GM23338 (cell line): ENCODE measurements at regions not wholly inside any gene's neighbourhood (a gene's known extent, or its start where the extent isn't known, plus 50 kb on each side); places are given as distances from the start of the nearest gene placed in this dataset.

Source experiments
- ATAC-seq: fragments of 200-7000 bp; cut with Tn5 transposase; 3 replicates; pipeline ENCODE4 v1.9.1; 2020
- DNase-seq: peaks from one replicate; pipeline ENCODE4 v3.0.0-alpha.2; 2015; ENCODE audit warnings: low spot score
- H2AFZ ChIP-seq: fragments of 200-600 bp; sonication (generic); 2 replicates; pipeline ENCODE4 v1.8.0; 2016; ENCODE audit warnings: antibody characterized with exemption, mild to moderate bottlenecking, moderate library complexity
- H3F3A ChIP-seq: fragments of 200-600 bp; sonication (generic); replicated peaks from 2 replicates; pipeline ENCODE4 v1.8.0; 2017; ENCODE audit warnings: antibody characterized with exemption, mixed run types, low read depth
- H3K27ac ChIP-seq: fragments of 200-600 bp; sonication (generic); 2 replicates; pipeline ENCODE4 v1.6.1; 2016; ENCODE audit warnings: low read depth
- H3K27me3 ChIP-seq: fragments of 200-600 bp; sonication (generic); 2 replicates; pipeline ENCODE4 v1.8.0; 2016; ENCODE audit warnings: mild to moderate bottlenecking, mixed run types, moderate library complexity; ENCODE audit not compliant: insufficient read depth
- H3K36me3 ChIP-seq: fragments of 200-600 bp; sonication (generic); 2 replicates; pipeline ENCODE4 v1.8.0; 2016; ENCODE audit warnings: mild to moderate bottlenecking; ENCODE audit not compliant: insufficient read depth
- H3K4me1 ChIP-seq: fragments of 200-600 bp; sonication (generic); 2 replicates; pipeline ENCODE4 v1.8.0; 2016; ENCODE audit warnings: mild to moderate bottlenecking, moderate library complexity; ENCODE audit not compliant: insufficient read depth
- H3K4me2 ChIP-seq: fragments of 200-600 bp; sonication (generic); 2 replicates; pipeline ENCODE4 v1.7.1; 2017; ENCODE audit warnings: mixed run types
- H3K4me3 ChIP-seq: fragments of 200-600 bp; sonication (generic); 2 replicates; pipeline ENCODE4 v1.6.1; 2016; ENCODE audit warnings: mixed run types
- H3K79me2 ChIP-seq: fragments of 200-600 bp; sonication (generic); replicated peaks from 2 replicates; pipeline ENCODE4 v1.8.0; 2017; ENCODE audit warnings: mild to moderate bottlenecking; ENCODE audit not compliant: insufficient read depth
- H3K9me2 ChIP-seq: fragments of 200-600 bp; sonication (generic); 2 replicates; pipeline ENCODE4 v1.8.0; 2017; ENCODE audit not compliant: insufficient read depth
- H4K20me1 ChIP-seq: fragments of 200-600 bp; sonication (generic); replicated peaks from 2 replicates; pipeline ENCODE4 v1.8.0; 2017; ENCODE audit warnings: mild to moderate bottlenecking; ENCODE audit not compliant: insufficient read depth
- H3K27ac Mint-ChIP-seq: 2 replicates; pipeline ENCODE4 v1.8.0; 2020; ENCODE audit warnings: inconsistent platforms, mild to moderate bottlenecking, moderate library complexity, mixed read lengths
- H3K27me3 Mint-ChIP-seq: 3 replicates; pipeline ENCODE4 v1.8.0; 2022; ENCODE audit warnings: low read depth, mild to moderate bottlenecking, moderate library complexity, mixed read lengths, inconsistent platforms; ENCODE audit not compliant: insufficient read depth, poor library complexity
- H3K36me3 Mint-ChIP-seq: 3 replicates; pipeline ENCODE4 v1.8.0; 2021; ENCODE audit warnings: low read depth, mild to moderate bottlenecking, inconsistent platforms, moderate library complexity, mixed read lengths
- H3K4me1 Mint-ChIP-seq: 3 replicates; pipeline ENCODE4 v1.8.0; 2020; ENCODE audit warnings: mild to moderate bottlenecking, inconsistent platforms, mixed read lengths
- H3K4me3 Mint-ChIP-seq: 3 replicates; pipeline ENCODE4 v1.8.0; 2021; ENCODE audit warnings: moderate library complexity, mild to moderate bottlenecking, inconsistent platforms, mixed read lengths
- H3K9me3 Mint-ChIP-seq: 3 replicates; pipeline ENCODE4 v1.8.0; 2020; ENCODE audit warnings: moderate library complexity, mild to moderate bottlenecking, inconsistent platforms, mixed read lengths
- EZH2 ChIP-seq: fragments of 200-600 bp; sonication (generic); IDR thresholded peaks from one replicate; pipeline ENCODE4 v1.8.0; 2017; ENCODE audit warnings: antibody characterized with exemption, mild to moderate bottlenecking, low read depth; ENCODE audit not compliant: unreplicated experiment
- STAT1 ChIP-seq: IDR thresholded peaks from one replicate; pipeline ENCODE4 v1.6.1; 2016; ENCODE audit warnings: antibody characterized with exemption; ENCODE audit not compliant: unreplicated experiment
- ZNF114 ChIP-seq: fragments of 250-450 bp; sonication (Bioruptor Pico); IDR thresholded peaks from 2 replicates; pipeline ENCODE4 v1.5.0; 2020; ENCODE audit warnings: mild to moderate bottlenecking, moderate library complexity
- TF ChIP-seq, protein P1 (sequence below): IDR thresholded peaks from 2 replicates; pipeline ENCODE4 v1.6.1; 2016; ENCODE audit warnings: antibody characterized with exemption
- TF ChIP-seq, protein P2 (sequence below): fragments of 250-450 bp; sonication (Bioruptor Pico); IDR thresholded peaks from 2 replicates; pipeline ENCODE4 v1.5.0; 2020; ENCODE audit warnings: mild to moderate bottlenecking, moderate library complexity
- TF ChIP-seq, protein P3 (sequence below): IDR thresholded peaks from one replicate; pipeline ENCODE4 v1.6.1; 2018; ENCODE audit warnings: antibody characterized with exemption; ENCODE audit not compliant: unreplicated experiment

DNA sequence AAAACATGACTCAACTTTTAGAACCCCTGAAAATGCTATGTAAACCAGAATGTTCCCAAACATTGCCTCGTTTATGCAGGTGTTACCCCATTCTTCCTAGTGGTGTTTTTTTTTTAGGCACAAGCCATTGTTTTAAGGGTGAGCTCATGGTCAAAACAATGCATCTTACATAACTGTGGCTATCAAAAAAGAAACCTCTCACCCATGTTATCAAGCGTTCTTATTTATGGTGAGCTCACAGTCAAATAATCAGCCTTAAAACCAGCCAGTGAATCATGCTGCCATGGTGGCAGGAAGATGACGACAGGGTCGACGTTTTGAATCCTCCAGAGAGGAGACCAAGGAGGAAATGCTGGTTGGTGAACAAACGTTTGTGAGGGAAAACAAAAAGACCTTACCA lies 195.2 kb downstream of the KDR start:
- TF ChIP-seq EZH2, result no peak
- TF ChIP-seq, protein P1, sequence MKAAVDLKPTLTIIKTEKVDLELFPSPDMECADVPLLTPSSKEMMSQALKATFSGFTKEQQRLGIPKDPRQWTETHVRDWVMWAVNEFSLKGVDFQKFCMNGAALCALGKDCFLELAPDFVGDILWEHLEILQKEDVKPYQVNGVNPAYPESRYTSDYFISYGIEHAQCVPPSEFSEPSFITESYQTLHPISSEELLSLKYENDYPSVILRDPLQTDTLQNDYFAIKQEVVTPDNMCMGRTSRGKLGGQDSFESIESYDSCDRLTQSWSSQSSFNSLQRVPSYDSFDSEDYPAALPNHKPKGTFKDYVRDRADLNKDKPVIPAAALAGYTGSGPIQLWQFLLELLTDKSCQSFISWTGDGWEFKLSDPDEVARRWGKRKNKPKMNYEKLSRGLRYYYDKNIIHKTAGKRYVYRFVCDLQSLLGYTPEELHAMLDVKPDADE, result no peak
- TF ChIP-seq, protein P2, sequence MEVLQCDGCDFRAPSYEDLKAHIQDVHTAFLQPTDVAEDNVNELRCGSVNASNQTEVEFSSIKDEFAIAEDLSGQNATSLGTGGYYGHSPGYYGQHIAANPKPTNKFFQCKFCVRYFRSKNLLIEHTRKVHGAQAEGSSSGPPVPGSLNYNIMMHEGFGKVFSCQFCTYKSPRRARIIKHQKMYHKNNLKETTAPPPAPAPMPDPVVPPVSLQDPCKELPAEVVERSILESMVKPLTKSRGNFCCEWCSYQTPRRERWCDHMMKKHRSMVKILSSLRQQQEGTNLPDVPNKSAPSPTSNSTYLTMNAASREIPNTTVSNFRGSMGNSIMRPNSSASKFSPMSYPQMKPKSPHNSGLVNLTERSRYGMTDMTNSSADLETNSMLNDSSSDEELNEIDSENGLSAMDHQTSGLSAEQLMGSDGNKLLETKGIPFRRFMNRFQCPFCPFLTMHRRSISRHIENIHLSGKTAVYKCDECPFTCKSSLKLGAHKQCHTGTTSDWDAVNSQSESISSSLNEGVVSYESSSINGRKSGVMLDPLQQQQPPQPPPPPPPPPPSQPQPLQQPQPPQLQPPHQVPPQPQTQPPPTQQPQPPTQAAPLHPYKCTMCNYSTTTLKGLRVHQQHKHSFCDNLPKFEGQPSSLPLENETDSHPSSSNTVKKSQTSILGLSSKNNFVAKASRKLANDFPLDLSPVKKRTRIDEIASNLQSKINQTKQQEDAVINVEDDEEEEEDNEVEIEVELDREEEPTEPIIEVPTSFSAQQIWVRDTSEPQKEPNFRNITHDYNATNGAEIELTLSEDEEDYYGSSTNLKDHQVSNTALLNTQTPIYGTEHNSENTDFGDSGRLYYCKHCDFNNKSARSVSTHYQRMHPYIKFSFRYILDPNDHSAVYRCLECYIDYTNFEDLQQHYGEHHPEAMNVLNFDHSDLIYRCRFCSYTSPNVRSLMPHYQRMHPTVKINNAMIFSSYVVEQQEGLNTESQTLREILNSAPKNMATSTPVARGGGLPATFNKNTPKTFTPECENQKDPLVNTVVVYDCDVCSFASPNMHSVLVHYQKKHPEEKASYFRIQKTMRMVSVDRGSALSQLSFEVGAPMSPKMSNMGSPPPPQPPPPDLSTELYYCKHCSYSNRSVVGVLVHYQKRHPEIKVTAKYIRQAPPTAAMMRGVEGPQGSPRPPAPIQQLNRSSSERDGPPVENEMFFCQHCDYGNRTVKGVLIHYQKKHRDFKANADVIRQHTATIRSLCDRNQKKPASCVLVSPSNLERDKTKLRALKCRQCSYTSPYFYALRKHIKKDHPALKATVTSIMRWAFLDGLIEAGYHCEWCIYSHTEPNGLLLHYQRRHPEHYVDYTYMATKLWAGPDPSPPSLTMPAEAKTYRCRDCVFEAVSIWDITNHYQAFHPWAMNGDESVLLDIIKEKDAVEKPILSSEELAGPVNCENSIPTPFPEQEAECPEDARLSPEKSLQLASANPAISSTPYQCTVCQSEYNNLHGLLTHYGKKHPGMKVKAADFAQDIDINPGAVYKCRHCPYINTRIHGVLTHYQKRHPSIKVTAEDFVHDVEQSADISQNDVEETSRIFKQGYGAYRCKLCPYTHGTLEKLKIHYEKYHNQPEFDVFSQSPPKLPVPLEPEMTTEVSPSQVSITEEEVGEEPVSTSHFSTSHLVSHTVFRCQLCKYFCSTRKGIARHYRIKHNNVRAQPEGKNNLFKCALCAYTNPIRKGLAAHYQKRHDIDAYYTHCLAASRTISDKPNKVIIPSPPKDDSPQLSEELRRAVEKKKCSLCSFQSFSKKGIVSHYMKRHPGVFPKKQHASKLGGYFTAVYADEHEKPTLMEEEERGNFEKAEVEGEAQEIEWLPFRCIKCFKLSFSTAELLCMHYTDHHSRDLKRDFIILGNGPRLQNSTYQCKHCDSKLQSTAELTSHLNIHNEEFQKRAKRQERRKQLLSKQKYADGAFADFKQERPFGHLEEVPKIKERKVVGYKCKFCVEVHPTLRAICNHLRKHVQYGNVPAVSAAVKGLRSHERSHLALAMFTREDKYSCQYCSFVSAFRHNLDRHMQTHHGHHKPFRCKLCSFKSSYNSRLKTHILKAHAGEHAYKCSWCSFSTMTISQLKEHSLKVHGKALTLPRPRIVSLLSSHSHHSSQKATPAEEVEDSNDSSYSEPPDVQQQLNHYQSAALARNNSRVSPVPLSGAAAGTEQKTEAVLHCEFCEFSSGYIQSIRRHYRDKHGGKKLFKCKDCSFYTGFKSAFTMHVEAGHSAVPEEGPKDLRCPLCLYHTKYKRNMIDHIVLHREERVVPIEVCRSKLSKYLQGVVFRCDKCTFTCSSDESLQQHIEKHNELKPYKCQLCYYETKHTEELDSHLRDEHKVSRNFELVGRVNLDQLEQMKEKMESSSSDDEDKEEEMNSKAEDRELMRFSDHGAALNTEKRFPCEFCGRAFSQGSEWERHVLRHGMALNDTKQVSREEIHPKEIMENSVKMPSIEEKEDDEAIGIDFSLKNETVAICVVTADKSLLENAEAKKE (CRISPR knock-in tag), result no peak
- TF ChIP-seq, protein P3, sequence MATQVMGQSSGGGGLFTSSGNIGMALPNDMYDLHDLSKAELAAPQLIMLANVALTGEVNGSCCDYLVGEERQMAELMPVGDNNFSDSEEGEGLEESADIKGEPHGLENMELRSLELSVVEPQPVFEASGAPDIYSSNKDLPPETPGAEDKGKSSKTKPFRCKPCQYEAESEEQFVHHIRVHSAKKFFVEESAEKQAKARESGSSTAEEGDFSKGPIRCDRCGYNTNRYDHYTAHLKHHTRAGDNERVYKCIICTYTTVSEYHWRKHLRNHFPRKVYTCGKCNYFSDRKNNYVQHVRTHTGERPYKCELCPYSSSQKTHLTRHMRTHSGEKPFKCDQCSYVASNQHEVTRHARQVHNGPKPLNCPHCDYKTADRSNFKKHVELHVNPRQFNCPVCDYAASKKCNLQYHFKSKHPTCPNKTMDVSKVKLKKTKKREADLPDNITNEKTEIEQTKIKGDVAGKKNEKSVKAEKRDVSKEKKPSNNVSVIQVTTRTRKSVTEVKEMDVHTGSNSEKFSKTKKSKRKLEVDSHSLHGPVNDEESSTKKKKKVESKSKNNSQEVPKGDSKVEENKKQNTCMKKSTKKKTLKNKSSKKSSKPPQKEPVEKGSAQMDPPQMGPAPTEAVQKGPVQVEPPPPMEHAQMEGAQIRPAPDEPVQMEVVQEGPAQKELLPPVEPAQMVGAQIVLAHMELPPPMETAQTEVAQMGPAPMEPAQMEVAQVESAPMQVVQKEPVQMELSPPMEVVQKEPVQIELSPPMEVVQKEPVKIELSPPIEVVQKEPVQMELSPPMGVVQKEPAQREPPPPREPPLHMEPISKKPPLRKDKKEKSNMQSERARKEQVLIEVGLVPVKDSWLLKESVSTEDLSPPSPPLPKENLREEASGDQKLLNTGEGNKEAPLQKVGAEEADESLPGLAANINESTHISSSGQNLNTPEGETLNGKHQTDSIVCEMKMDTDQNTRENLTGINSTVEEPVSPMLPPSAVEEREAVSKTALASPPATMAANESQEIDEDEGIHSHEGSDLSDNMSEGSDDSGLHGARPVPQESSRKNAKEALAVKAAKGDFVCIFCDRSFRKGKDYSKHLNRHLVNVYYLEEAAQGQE, result no peak
- no peak for TF ChIP-seq ZNF114 (CRISPR knock-in tag)
- TF ChIP-seq STAT1, result no peak
- Histone ChIP-seq H3K4me2 (no peak overlapping the region), H4K20me1 (no peaks in the 10 kb centered on the region), H3K4me3 (no peak overlapping the region), H3K27me3 (no peaks in the 10 kb centered on the region), H3K9me2 (peaks cover 24% of the 10 kb centered on the region), H3K79me2 (no peaks in the 10 kb centered on the region), H3K4me1 (no peaks in the 10 kb centered on the region), H2AFZ (peak overlapping the region; percentile 57), H3K36me3 (no peaks in the 10 kb centered on the region), H3F3A (no peaks in the 10 kb centered on the region), H3K27ac (no peak overlapping the region)
- Mint-ChIP-seq H3K27ac (no peak overlapping the region), H3K27me3 (no peaks in the 10 kb centered on the region), H3K36me3 (0 out of 3 replicates have a peak, but pooled peaks cover 5% of the 10 kb centered on the region), H3K4me3 (no peak overlapping the region), H3K9me3 (peaks cover 5% of the 10 kb centered on the region; the same call in 1 of the 3 replicates), H3K4me1 (peaks cover 4% of the 10 kb centered on the region; the same call in 1 of the 3 replicates)
- DNase-seq, result no peak
- ATAC-seq, result no peak
